ENCODE measurements at regions not wholly inside any gene's neighbourhood (a gene's known extent, or its start where the extent isn't known, plus 50 kb on each side); places are given as distances from the start of the nearest gene placed in this dataset.

DNA sequence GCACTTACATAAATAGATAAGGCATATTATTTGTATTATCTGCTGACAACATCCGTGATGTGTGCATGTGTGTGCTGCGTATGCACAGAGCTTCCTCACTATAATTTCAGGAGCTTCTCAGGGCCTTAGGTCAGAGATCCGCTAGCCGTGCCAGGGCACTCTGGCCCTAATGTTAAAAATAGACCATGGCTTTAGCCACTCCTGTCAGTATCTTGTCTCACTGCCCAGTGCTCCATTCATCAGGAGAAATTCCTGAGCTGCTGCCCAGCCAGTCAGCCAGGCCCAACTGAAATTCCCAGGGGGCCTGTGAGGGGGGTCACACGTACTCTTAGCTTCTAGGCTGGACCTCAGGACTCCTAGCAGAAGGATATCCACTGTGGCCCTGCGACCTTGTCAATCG, 70.0 kb upstream of the ABHD2 start:
- TF ChIP-seq, protein P1, sequence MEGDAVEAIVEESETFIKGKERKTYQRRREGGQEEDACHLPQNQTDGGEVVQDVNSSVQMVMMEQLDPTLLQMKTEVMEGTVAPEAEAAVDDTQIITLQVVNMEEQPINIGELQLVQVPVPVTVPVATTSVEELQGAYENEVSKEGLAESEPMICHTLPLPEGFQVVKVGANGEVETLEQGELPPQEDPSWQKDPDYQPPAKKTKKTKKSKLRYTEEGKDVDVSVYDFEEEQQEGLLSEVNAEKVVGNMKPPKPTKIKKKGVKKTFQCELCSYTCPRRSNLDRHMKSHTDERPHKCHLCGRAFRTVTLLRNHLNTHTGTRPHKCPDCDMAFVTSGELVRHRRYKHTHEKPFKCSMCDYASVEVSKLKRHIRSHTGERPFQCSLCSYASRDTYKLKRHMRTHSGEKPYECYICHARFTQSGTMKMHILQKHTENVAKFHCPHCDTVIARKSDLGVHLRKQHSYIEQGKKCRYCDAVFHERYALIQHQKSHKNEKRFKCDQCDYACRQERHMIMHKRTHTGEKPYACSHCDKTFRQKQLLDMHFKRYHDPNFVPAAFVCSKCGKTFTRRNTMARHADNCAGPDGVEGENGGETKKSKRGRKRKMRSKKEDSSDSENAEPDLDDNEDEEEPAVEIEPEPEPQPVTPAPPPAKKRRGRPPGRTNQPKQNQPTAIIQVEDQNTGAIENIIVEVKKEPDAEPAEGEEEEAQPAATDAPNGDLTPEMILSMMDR (IDR thresholded peaks at IDR 0.05), result no peak
- no peak for TF ChIP-seq POLR2A (IDR thresholded peaks at IDR 0.05)

All from Peyer's patch (tissue), 4 donors.